ENCODE measurements at regions not wholly inside any gene's neighbourhood (a gene's known extent, or its start where the extent isn't known, plus 50 kb on each side); places are given as distances from the start of the nearest gene placed in this dataset.

DNA sequence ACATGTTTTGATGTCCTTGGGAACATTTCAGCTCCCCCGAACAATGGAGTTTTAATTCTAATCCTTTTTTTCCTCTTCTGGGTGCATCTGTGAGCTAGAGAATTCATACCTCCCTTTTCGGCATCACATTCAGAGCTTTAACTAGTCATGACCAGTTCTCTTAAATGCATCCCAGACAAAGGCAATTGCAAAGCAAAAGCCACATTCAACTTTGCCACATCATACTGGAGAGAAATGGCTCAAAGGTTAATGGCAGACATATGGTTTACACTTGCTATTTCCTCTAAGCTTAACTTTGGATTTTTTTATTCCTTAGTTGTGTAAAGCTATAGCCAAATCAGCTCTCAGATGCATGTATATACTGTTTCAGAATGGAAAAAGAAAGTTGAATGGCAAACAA is 153.3 kb downstream of the ESM1 start:
- TF ChIP-seq GATA3 (IDR thresholded peaks at IDR 0.05; ENCODE audit: low read depth, low read length) = no peak
- TF ChIP-seq GATA2 (IDR thresholded peaks at IDR 0.05; ENCODE audit: low read depth, low read length) = no peak
